GM06990 (cell line): ENCODE measurements at regions not wholly inside any gene's neighbourhood (a gene's known extent, or its start where the extent isn't known, plus 50 kb on each side); places are given as distances from the start of the nearest gene placed in this dataset.
"Not testable (repeated sequence)": the region's sequence is repeated elsewhere in the genome, so short reads cannot be mapped to it uniquely, and the experiment has no call there.

Source experiments
- DNase-seq: peaks from one replicate; pipeline ENCODE4 v3.0.0-alpha.2; 2011; ENCODE audit not compliant: insufficient read length; ENCODE audit errors: extremely low read depth
- H3K27me3 ChIP-seq: replicated peaks from 2 replicates; pipeline ENCODE4 v1.6.0; 2011; ENCODE audit warnings: low read length; ENCODE audit not compliant: control insufficient read depth, insufficient read depth
- H3K36me3 ChIP-seq: 2 replicates; pipeline ENCODE4 v1.5.1; 2011; ENCODE audit warnings: low read length; ENCODE audit not compliant: control insufficient read depth, insufficient read depth
- H3K4me3 ChIP-seq: replicated peaks from 2 replicates; pipeline ENCODE4 v1.5.1; 2011; ENCODE audit warnings: low read depth, mild to moderate bottlenecking, control low read depth, low read length
- TF ChIP-seq, protein P1 (sequence below): IDR thresholded peaks from 2 replicates; pipeline ENCODE4 v1.5.1; 2011; ENCODE audit warnings: low read length, control low read depth, mild to moderate bottlenecking, inconsistent platforms; ENCODE audit not compliant: insufficient read depth, poor library complexity, severe bottlenecking

DNA sequence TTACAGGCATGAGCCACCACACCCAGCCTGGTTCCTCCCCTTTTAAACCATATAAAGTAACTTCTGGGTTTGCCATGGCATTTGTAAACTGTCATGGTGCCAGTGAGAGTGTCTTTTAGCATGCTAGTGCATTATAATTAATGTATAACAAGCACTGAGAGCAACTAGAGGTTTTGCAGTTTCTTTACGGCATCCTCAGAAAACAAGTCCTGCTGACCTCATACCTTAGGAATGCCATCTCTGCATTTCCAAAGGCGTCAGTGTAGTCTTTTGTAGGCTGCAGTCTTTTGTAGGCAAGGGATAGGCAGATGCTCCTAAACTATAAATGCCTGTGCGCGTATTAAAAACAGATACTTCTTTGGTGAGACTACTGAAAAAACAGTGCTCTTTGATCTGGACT is 75.0 kb upstream of the EZR start:
- no peaks in the 10 kb centered on the region for H3K27me3 ChIP-seq
- H3K36me3 ChIP-seq: no peaks in the 10 kb centered on the region
- DNase-seq: no peak
- no peak overlapping the region for H3K4me3 ChIP-seq
- TF ChIP-seq, protein P1, sequence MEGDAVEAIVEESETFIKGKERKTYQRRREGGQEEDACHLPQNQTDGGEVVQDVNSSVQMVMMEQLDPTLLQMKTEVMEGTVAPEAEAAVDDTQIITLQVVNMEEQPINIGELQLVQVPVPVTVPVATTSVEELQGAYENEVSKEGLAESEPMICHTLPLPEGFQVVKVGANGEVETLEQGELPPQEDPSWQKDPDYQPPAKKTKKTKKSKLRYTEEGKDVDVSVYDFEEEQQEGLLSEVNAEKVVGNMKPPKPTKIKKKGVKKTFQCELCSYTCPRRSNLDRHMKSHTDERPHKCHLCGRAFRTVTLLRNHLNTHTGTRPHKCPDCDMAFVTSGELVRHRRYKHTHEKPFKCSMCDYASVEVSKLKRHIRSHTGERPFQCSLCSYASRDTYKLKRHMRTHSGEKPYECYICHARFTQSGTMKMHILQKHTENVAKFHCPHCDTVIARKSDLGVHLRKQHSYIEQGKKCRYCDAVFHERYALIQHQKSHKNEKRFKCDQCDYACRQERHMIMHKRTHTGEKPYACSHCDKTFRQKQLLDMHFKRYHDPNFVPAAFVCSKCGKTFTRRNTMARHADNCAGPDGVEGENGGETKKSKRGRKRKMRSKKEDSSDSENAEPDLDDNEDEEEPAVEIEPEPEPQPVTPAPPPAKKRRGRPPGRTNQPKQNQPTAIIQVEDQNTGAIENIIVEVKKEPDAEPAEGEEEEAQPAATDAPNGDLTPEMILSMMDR: no peak

DNA sequence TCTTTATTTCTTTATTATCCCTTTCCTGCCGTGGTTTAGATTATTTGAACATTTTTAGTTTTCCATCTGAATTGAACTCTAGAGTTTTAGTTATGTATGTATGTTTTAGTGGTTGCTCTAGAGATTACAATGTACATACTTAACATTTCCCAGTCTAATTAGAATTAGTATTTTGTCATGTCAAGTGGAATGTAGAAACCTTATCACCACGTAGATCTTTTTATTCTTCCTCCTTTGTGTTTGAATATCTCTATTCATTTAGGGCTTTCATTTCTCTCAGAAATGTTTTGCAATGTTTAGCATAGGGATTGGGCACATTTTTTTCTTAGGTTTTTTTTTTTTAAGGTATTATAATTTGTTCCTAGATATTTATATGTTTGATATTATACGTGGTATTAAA is 73.1 kb upstream of the EZR start:
- Histone ChIP-seq H3K36me3 (no peaks in the 10 kb centered on the region), H3K4me3 (no peak overlapping the region), H3K27me3 (no peaks in the 10 kb centered on the region)
- TF ChIP-seq, protein P1: no peak
- no peak for DNase-seq

DNA sequence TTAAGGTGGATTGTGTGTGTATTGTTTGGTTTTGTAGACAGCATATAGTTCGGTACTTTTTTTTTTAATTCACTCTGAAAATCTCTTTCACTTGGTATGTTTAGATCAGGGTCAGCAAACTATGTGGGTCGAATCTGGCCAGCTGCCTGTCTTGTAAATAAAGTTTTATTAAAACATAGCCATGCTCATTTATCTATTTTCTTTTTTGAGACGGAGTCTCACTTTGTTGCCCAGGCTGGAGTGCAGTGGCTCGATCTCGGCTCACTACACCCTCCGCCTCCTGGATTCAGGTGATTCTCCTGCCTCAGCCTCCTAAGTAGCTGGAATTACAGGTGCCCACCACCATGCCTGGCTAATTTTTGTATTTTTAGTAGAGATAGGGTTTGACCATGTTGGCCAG is 72.4 kb upstream of the EZR start:
- H3K4me3 ChIP-seq, H3K27me3 ChIP-seq, H3K36me3 ChIP-seq, DNase-seq: not testable (repeated sequence)

DNA sequence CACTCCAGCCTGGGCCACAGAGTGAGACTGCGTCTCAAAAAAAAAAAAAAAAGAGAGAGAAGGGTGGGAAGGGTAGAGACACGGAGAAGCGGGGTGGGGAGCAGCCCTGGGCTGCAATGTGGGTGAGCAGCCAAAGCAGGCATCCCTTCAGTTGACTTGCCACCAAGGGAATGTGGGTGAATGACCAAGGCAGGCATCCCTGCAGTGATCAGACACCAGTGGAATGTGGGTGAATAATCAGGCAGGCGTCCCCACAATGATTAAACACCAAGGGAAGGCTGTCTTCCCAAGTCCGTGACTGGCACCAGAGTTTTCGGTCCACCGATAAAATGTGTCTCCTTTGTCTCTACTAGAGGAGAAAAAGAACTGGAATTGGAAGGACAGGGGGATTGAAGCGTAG is 69.0 kb upstream of the EZR start:
- not testable (repeated sequence) for DNase-seq, H3K27me3 ChIP-seq, H3K36me3 ChIP-seq, H3K4me3 ChIP-seq

DNA sequence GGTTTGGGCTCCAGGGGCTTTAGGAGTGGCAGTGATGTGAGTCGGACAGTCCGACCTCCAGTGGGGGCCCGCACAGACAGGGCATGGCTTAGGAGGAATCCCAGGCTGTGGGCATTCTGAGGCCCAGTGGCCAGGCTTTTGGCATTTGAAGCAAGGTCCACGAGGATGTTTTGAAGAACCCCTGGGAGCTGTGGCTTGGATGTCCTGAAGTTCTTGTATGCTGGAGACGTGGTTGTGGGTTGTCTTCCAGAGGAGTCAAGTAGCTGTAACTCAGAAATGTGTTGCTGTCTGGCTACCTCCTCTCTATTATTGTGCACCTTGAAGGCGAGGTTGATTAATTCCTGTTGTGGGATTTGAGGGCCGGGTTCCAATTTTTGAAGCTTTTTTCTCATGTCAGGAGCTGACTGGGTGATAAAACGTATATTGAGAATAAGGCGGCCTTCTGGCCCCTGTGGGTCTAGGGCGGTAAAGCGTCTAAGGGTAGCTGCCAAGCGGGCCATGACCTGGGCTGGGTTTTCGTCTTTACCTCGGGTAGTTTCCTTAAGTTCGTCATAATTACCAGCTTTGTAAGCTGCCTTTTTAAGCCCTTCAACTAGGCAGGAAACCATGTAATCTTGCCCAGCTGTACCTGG is 67.3 kb upstream of the EZR start:
- DNase-seq, H3K4me3 ChIP-seq, H3K36me3 ChIP-seq, H3K27me3 ChIP-seq: not testable (repeated sequence)

DNA sequence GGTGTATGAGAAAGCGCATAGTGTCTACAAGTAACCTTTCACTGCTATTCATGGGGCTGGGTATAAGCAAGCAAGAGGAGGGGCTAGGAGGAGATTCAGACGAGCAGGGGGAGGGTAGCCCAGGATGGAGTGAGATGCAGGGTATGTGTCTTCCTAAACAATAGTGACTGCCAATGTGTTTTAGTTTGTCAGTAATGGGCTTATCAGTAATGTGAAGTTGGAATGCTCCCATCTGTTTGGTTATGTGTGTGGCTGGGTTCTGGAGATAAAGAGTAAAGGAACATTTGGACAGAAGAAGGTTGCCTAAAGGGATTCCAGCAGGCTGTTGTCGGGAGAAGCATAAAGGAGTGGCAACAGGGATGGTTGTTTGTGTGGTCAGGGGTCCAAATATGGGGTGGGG is 62.7 kb upstream of the EZR start:
- not testable (repeated sequence) for H3K4me3 ChIP-seq, H3K36me3 ChIP-seq, H3K27me3 ChIP-seq, DNase-seq

DNA sequence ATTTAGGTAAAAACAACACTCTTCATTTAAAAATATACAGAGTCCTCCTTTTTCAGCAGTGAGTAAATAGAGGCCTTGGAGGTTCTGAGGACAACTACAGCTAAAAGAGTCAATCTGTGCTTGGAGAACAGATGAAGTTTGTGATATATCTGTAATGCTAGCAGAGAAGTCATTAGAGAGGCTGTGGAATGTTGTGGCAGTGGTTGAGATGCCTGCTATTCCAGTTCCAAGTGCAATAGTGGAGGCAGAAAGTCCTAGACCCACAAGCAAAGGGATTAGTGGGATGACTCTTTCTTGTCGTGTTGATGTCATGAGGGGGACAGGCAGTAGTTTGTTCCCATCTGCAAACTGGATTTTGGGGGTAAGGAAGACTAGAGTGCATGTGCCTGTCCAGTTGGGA is 62.1 kb upstream of the EZR start:
- H3K36me3 ChIP-seq, DNase-seq, H3K27me3 ChIP-seq, H3K4me3 ChIP-seq: not testable (repeated sequence)

DNA sequence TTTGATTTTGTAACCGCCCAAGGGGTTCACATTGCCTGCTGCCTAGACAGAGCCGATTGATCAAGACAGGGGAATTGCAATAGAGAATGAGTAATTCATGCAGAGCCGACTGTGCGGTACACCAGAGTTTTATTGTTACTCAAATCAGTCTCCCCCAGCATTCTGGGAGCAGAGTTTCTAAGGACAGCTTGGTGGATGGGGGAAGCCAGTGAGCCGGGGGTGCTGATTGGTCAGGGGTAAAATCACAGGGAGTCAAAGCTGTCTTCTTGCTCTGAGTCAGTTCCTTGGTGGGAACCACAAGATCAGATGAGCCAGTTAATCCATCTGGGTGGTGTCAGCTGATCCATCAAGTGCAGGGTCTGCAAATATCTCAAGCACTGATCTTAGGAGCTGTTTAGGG is 60.0 kb upstream of the EZR start:
- DNase-seq: peak; percentile 63
- TF ChIP-seq, protein P1: no peak
- H3K27me3 ChIP-seq: no peaks in the 10 kb centered on the region
- H3K36me3 ChIP-seq: no peaks in the 10 kb centered on the region
- H3K4me3 ChIP-seq: no peak overlapping the region
